Transverse colon (tissue), 4 donors: ENCODE measurements at regions not wholly inside any gene's neighbourhood (a gene's known extent, or its start where the extent isn't known, plus 50 kb on each side); places are given as distances from the start of the nearest gene placed in this dataset.

Experiments used
- DNase-seq: peaks from one replicate; pipeline ENCODE4 v3.0.0-alpha.2; 2019
- H3K27ac ChIP-seq, 4 donors: fragments of 200-600 bp; sonication (generic); 2 replicates each; pipeline ENCODE4 v1.5.1; 2016 to 2018; ENCODE audit warnings: inconsistent platforms in 4 of 4
- H3K27me3 ChIP-seq: fragments of 200-600 bp; sonication (generic); 2 replicates; pipeline ENCODE4 v1.5.1; 2017; ENCODE audit warnings: inconsistent platforms
- H3K36me3 ChIP-seq, 4 donors: fragments of 200-600 bp; sonication (generic); 2 replicates each; pipeline ENCODE4 v1.5.1; 2017 to 2019; ENCODE audit warnings: inconsistent platforms in 4 of 4
- H3K4me1 ChIP-seq, 4 donors: fragments of 200-600 bp; sonication (generic); 2 replicates each; pipeline ENCODE4 v1.5.1; 2017 to 2020; ENCODE audit warnings: inconsistent platforms in 4 of 4
- H3K4me3 ChIP-seq, 4 donors: fragments of 200-600 bp; sonication (generic); 1 replicate in 1 of 4; 2 replicates in 3 of 4; pipeline versions ENCODE4 v1.5.1 to v1.6.1; 2017 to 2019; ENCODE audit warnings: inconsistent platforms in 4 of 4
- H3K9me3 ChIP-seq, 2 donors: fragments of 200-600 bp; sonication (generic); 2 replicates each; pipeline ENCODE4 v1.5.1; 2017 to 2019; ENCODE audit warnings: inconsistent platforms in 2 of 2
- CTCF ChIP-seq, 5 experiments: fragments of 200-600 bp in 3 of 5; fragments of 450-650 bp in 2 of 5; sonication (generic) in 3 of 5; IDR thresholded peaks; 1 replicate in 2 of 5; 2 replicates in 3 of 5; pipeline ENCODE4 v1.5.1; 2016 to 2017; ENCODE audit warnings: antibody characterized with exemption in 5 of 5, inconsistent platforms in 3 of 5, mild to moderate bottlenecking in 2 of 5, moderate library complexity in 1 of 5
- EP300 ChIP-seq: sonication (generic); formaldehyde crosslinking; IDR thresholded peaks from one replicate; pipeline ENCODE4 v1.6.1; 2017; ENCODE audit warnings: antibody characterized with exemption, low read depth
- POLR2A ChIP-seq: fragments of 450-650 bp; IDR thresholded peaks from one replicate; pipeline ENCODE4 v1.6.1; 2016; ENCODE audit warnings: antibody characterized with exemption, mild to moderate bottlenecking, moderate library complexity
- POLR2AphosphoS5 ChIP-seq, 3 donors: sonication (generic); formaldehyde crosslinking; IDR thresholded peaks; one replicate each; pipeline ENCODE4 v1.6.1; 2016; ENCODE audit warnings: antibody characterized with exemption in 3 of 3
- WGBS, 2 donors: methylation state at CpG; one replicate each; pipeline ENCODE4 v1.1.5; 2018; ENCODE audit warnings: low coverage in 1 of 2; 5-methylcytosine and 5-hydroxymethylcytosine counted together
- in situ Hi-C, 4 donors: fragments of 200-750 bp; cut with MboI; loops; one replicate each; pipeline versions ENCODE4 v1.15.0 to v1.15.1; 2017; ENCODE audit warnings: low sequenced_read_pairs in 3 of 4, low pct_ligation_motif_present in 1 of 4, low pct_unique_long_range_greater_than_20kb in 1 of 4
- intact Hi-C: fragments of 100-400 bp; cut with DNase I; formaldehyde crosslinking; loops from one replicate; pipeline ENCODE4 v1.15.1; 2023; ENCODE audit warnings: low total_unique reads

DNA sequence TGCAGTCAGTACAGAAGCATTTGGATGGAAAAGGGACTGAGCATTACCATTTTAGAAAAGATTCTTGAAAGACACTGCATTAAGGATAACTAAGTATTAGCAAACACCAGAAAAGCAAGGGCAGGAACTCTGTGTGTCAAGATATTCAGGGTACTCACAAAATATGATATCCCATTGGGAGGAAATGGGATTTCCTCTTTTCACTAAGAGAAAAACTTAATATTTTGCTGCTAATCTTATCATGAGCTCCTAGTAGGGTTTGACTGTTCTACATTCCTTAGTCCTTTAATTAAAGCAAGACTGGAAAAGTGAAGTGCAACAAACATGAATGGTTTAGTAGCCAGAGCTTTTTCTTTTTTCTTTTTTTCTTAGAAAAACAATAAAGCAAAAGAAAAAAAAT is 305.9 kb upstream of the ADGRL4 start:
- Histone ChIP-seq H3K9me3 (no peaks in the 10 kb centered on the region), H3K4me1 (no peaks in the 10 kb centered on the region), H3K27me3 (no peaks in the 10 kb centered on the region), H3K36me3 (peaks cover 0 to 2% (median 0%) of the 10 kb centered on the region in 4 donors), H3K4me3 (no peak overlapping the region), H3K27ac (no peak overlapping the region)
- in situ Hi-C loops (no loop called here), intact Hi-C loops (no loop called here)
- no peak for TF ChIP-seq EP300
- TF ChIP-seq POLR2AphosphoS5 (IDR thresholded peaks at IDR 0.05) = no peak
- no peak for TF ChIP-seq CTCF (IDR thresholded peaks at IDR 0.05)
- TF ChIP-seq POLR2A = no peak
- no peak for DNase-seq

DNA sequence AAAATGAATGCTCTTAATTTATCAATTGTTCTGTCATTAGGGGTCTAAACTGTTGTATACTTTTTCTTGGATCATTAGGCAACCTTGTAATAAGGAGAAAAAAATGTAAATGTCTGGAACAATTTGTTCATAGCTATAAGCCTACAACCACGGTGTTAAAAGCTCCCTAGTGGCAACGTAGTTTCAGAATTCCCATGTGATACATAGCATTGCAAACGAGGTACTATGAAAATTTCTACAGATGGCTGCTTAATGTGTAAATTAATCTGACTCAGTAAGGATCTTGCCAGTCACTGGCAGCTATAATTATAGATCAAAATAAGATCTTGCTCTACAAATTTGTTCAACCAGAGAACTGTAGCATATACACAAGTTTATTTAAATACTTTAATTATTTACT is 304.1 kb upstream of the ADGRL4 start:
- no peak overlapping the region for H3K4me3 ChIP-seq
- WGBS, 2 donors = 54 to 58% methylated on average over 3 of the region's 3 CpGs
- H3K9me3 ChIP-seq = no peaks in the 10 kb centered on the region
- no peaks in the 10 kb centered on the region for H3K27me3 ChIP-seq
- TF ChIP-seq CTCF (IDR thresholded peaks at IDR 0.05) = no peak
- no peak for TF ChIP-seq POLR2AphosphoS5 (IDR thresholded peaks at IDR 0.05)
- no peak for TF ChIP-seq POLR2A
- TF ChIP-seq EP300 = no peak
- peaks cover 0 to 2% (median 0%) of the 10 kb centered on the region in 4 donors for H3K36me3 ChIP-seq
- no peaks in the 10 kb centered on the region for H3K4me1 ChIP-seq
- in situ Hi-C loops (no loop called here), intact Hi-C loops (no loop called here)
- DNase-seq = no peak
- no peak overlapping the region for H3K27ac ChIP-seq

- Histone ChIP-seq H3K9me3 (no peaks in the 10 kb centered on the region), H3K4me1 (no peaks in the 10 kb centered on the region), H3K36me3 (no peaks in the 10 kb centered on the region), H3K27ac (no peak overlapping the region), H3K4me3 (no peak overlapping the region), H3K27me3 (no peaks in the 10 kb centered on the region)
- no peak for TF ChIP-seq POLR2AphosphoS5 (IDR thresholded peaks at IDR 0.05)
- intact Hi-C loops = no loop called here
- in situ Hi-C loops = no loop called here
- DNase-seq = no peak
- WGBS, 2 donors = 54 to 58% methylated on average over 3 of the region's 3 CpGs
Measured at GRCh38 chr1:79304131-79304530, 297.6 kb upstream of the ADGRL4 start.

DNA sequence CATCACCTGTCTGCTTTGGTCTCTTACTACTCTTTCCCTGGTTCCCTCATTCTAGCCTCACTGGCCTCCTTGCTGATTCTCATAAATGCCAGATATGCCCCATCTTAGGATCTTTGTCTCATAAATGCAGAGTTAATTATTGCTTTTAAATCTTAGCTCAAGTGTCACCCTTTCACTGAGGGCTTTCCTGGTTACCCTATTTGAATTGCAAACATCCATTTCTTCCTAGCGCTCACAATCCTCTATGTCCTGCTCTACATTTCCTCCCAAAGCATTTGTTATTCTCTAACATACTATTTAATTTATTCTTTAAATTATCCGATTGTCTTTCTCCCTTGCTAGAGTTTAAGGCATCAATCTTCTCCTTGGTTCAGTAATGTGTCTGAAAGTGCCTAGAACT is 296.5 kb upstream of the ADGRL4 start:
- intact Hi-C loops = no loop called here
- WGBS, 2 donors = 77 to 93% methylated on average over 2 of the region's 2 CpGs
- Histone ChIP-seq H3K36me3 (no peaks in the 10 kb centered on the region), H3K27ac (no peak overlapping the region), H3K9me3 (no peaks in the 10 kb centered on the region), H3K27me3 (no peaks in the 10 kb centered on the region), H3K4me3 (no peak overlapping the region), H3K4me1 (no peaks in the 10 kb centered on the region)
- in situ Hi-C loops = no loop called here
- TF ChIP-seq POLR2A (no peak), CTCF (IDR thresholded peaks at IDR 0.05) (no peak)
- DNase-seq = no peak

GRCh38 chr1:79302380-79302930 is 295.9 kb upstream of the ADGRL4 start:
- DNase-seq = no peak
- intact Hi-C loops (no loop called here), in situ Hi-C loops (no loop called here)
- H3K4me3 ChIP-seq = no peak overlapping the region
- no peaks in the 10 kb centered on the region for H3K4me1 ChIP-seq
- WGBS, 2 donors = 32 to 47% methylated on average over 6 of the region's 6 CpGs
- no peaks in the 10 kb centered on the region for H3K27me3 ChIP-seq
- TF ChIP-seq EP300 (no peak), POLR2A (no peak), CTCF (IDR thresholded peaks at IDR 0.05) (no peak), POLR2AphosphoS5 (IDR thresholded peaks at IDR 0.05) (no peak)
- no peak overlapping the region for H3K27ac ChIP-seq
- no peaks in the 10 kb centered on the region for H3K36me3 ChIP-seq
- H3K9me3 ChIP-seq = no peaks in the 10 kb centered on the region
